ENCODE measurements at regions not wholly inside any gene's neighbourhood (a gene's known extent, or its start where the extent isn't known, plus 50 kb on each side); places are given as distances from the start of the nearest gene placed in this dataset.
A peak's percentile ranks its signal among the peaks of the same experiment; 100 is the strongest.
"Not testable (repeated sequence)": the region's sequence is repeated elsewhere in the genome, so short reads cannot be mapped to it uniquely, and the experiment has no call there.

DNA sequence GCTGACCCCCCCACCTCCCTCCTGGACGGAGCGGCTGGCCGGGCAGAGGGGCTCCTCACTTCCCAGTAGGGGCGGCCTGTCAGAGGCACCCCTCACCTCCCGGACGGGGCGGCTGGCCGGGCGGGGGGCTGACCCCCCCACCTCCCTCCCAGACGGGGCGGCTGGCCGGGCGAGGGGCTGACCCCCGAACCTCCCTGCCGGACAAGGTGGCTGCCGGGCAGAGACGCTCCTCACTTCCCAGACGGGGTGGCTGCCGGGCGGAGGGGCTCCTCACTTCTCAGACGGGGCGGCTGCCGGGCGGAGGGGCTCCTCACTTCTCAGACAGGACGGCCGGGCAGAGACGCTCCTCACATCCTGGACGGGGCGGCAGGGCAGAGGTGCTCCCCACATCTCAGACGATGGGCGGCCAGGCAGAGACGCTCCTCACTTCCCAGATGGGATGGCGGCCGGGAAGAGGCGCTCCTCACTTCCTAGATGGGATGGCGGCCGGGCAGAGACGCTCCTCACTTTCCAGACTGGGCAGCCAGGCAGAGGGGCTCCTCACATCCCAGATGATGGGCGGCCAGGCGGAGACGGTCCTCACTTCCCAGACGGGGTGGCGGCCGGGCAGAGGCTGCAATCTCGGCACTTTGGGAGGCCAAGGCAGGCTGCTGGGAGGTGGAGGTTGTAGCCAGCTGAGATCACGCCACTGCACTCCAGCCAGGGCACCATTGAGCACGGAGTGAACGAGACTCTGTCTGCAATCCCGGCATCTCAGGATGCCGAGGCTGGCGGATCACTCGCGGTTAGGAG, 66.2 kb upstream of the PAPPA2 start:
- DNase-seq: not testable (repeated sequence)

DNA sequence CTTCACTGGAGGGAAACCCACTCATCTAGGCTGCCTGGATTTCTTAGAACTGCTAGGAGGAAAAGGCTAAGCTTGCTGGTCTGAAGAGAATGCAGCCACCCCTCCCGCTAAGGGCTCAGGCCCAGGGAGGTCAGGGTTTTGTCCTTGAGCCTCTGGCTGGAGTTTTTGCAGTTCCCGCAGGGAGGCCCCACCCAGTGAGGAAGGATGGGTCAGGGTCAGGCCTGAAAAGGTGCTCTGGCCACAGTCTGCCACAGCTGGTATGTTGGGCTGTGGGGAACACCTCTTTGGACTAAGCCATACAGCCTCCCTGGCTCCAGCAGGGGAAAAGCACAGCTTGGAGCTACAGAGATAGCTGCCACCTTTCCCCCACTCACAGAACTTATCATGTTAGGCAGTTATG, 71.4 kb upstream of the PAPPA2 start:
- DNase-seq: no peak

DNA sequence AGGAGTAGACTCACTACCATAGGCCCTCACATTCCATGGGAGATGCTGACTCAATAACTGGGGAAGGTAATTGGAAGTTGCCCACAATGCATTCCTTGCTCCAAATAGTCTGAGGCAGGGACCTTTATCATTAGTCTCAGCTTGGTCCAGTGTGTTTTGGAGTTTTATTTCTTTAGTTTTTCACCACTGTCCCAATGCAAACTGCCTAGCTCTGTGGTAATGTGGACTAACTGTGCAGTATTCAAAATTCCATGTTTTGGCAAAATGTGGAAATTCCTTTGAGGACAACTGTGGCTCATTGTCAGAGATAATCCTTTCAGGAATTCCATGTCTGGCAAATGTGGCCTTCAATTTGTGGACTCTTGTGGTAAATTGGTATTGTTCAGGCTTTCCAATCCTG, 78.1 kb upstream of the PAPPA2 start:
- DNase-seq: no peak

DNA sequence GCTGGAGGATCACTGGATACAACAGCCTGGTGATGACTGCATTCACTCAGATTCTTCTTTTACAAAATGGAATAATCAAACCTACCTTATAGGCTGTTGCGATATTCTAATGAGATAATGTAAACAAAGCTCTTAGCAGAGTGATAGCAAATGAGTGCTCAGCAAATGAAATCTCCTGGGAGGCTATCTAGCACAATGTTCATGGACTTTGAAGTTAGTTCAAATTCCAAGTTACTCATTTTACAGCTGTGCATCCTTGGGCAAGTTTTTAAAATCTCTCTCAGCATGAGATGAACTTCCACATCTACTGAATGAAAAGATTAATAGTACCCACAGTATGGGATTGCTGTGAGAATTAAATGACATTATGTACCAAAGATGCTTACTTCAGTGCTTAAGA, 80.8 kb upstream of the PAPPA2 start:
- DNase-seq: no peak

DNA sequence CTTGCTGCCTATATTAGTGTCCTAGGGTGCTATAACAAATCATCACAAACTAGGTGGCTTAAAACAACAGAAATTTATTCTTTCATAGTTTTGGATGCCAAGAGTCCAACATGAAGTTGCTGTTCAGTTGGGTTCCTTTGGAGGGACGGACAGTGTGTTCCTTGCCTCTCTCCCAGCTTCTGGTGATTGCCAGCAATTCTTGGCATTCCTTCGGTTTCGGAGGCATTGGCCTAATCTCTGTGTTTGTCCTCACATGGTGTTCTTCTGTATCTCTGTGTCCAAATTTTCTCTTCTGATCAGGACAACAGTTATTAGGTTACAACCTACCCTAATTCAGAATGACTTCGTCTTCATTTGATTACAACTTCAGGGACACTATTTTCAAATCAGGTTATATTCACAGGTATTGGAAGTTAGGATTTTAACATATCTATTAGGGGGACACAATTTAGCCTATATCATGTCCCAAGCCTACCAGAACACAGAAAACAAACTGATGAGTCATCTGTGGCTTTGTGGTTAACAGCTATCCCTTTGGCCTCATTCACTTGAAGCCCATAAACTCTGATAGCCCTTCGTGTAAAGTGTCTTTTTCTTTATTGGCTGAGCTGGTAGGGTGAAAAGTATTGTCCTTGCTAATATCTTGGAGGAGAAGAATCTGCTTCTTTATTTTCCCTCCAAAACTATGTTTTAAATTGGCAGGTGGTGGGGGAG, 83.2 kb upstream of the PAPPA2 start:
- DNase-seq: no peak

DNA sequence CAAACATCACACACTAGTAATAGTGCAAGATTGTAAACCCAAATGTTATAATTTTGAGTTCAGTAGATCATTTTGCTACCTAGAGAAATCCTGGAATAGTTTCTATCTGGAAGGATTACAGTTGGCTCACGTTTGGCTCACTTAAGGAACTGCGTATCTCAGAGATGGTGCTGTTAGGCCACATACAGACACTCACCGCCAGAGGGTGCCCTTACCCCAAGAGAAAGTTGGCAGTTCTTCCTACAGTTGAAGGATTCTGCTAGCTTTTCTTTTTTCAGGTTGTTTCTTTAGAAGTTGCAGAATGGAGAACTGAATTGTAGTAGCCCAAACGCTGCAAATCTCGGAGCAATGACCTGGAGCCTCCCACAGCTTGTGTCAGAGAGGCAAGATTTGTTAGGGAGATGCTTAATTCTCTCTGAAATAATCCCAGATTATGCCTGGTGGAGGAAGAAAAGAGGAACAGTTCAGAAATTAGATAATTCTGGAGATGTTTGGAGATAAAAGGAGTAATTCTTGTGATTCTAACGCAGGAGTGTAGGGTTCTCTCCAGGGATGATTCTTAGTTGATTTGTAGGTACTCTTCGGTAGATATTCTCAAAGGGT, 87.9 kb upstream of the PAPPA2 start:
- peak; percentile 44 for DNase-seq

DNA sequence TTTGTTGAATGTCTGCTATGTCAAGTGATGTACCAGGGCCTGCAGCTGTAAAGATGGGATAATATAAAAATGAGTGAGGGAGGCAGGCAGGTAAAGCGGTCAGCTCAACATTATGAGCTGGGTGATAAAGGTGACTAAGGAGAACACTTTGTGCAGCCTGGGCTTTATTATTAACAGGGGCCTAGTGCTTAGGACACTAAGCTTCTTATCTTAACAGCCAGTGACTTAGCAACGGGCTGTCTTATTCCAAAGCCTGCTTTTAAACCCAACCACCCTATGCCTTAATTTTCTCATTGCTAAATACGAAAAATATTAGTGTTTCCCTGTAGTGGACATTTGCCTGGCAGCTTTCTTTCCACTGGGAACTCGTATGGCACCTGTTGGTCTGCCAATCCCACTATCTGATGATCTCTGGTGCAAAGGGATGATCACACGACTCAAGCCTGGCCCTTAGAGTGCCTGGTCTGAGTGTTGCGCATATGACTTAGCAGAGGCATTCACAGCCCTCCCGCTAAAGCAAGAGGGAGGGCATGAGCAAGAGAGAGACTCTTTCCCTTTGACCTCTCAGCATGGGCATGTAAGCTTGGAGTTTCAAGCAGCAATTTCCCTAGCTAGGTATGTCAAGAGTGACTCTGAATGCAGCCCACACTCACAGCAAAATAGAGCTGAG, 98.6 kb upstream of the PAPPA2 start:
- no peak for DNase-seq

DNA sequence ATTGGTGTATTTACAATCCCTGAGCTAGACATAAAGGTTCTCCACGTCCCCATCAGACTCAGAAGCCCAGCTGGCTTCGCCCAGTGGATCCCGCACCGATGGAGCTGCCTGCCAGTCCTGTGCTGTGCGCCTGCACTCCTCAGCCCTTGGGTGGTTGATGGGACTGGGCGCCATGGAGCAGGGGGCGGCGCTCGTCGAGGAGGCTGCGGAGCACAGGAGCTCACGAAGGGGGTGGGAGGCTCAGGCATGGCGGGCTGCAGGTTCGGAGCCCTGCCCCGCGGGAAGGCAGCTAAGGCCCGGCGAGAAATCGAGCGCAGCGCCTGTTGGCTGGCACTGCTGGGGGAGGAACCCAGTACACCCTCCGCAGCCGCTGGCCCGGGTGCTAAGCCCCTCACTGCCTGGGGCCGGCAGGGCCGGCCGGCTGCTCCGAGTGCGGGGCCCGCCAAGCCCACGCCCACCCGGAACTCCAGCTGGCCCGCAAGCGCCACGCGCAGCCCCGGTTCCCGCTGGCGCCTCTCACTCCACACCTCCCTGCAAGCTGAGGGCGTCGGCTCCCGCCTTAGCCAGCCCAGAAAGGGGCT, 113.8 kb upstream of the PAPPA2 start:
- DNase-seq: not testable (repeated sequence)

DNA sequence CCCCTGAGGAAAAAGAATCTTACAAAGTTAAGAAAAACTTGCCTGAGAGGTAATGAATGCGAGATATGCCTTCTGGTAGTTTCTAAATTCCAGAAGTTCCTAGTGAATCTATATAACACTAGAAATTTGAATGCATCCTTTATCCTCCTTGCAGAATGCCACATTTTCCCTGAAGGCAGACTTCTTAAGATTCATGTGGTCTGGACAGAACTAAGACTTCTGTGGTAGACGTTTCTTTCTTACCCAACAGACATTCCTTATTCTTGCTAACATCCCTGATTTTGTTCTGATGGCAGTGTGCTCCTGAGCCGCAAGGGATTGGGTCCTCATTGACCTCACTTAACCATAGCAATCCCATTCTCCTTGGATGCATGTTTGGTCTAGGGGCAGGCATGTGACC, 121.3 kb upstream of the PAPPA2 start:
- DNase-seq: no peak

DNA sequence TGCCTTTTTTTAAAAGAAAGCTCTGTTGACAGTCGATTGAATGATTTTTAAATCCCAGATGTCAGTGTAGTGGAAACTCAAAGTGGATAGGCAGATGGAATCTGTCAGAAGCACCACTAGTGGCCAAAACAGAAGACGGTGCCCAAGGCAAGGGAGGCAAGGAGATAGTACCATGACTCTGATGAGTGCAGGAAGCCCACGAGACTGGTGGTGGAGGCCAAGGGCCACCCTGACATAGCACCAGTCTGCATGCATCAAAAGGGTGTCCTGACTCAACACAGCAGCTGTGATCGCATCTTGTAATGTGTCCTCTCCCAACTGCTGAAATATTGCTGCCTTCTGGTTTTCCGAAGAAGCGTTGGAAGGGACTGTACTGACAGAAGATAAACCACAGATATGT, 124.1 kb upstream of the PAPPA2 start:
- no peak for DNase-seq

DNA sequence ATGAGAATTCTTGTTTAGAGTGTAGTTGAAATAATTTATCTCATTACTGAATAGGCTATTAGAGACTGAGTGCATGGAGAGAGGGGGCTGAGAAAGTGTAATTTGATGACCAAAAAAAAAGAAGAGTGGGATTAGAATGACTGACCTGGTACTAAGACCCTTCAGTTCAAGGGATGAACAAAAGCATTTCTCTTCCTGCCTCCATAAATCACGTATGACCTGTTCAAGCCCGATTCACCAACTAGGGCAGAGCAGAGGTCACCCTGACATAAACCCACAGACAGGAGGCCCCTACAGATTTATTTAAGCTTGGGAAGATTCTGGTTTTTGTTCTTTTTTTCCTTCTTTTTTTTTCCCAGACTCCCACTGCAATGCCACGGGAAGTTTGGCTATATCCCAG, 123.7 kb upstream of the COP1 start:
- DNase-seq: no peak

DNA sequence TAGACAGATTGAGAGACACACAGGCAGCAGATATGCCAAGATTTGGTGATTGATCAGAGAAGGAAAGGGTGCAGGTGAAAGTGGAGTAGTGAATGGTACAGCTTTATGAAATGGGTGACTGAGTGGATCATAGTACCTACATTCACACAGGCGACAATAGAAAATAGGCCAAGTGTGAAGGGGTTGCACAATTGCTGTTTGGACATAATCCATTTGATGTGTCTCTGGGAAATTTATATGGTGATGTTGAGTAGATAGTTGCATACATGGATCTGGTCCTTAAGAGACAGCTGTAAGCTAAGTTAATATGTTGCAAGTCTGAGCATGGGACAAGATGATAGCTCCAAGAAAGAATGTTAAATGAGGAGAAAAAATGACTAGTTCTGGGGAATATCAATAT, 118.6 kb upstream of the COP1 start:
- no peak for DNase-seq

DNA sequence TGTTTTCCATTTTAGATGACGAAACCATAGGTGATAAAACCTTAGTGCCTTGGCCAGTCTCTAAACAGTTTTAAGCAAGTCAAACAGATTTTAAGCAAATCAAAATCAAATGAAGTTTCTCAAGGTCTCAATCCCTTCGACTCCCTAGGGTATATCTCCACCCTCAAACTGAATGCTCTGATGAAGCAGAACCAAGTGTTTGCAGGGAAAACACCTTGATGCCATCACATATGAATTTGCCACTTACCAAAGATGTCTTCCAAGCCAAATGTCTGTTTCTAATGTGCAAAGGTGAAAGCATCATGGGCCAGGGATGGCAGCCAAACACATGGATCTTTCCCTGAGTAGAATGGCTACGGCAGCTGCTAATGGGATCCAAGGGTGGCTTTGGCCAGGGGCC, 116.4 kb upstream of the COP1 start:
- DNase-seq: no peak

DNA sequence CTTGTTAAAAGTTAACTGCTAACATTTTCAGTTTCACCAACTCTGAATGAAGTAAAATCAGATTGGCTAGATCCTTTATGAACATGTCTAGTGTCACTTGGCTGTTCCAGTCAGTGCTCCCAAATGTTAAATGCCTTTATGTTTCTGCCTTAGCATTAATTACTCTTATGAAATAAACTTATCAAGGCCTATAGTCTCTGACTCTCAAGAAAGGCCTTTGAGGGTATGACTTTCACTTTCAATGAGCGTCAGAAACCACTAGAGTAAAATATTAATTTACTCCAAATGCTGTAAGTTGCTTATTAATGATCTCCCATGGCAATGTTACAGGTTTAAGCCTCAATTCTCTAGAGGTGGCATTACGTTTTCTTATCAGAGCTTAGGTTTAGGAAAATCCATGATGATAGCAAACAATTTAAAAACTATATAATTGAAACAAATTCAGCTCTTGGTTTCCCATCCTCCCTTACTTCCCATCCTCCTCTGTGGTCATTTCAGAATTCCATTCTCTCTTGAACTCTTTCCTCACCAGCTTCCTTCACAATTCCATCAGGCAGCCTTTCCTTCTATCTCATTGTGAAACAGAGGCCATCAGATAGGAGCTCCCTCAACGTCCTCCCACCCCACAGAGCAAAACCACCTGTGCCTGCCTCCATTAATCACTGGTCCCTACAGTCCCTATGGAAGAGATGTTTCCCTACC, 108.6 kb upstream of the COP1 start:
- DNase-seq: no peak

DNA sequence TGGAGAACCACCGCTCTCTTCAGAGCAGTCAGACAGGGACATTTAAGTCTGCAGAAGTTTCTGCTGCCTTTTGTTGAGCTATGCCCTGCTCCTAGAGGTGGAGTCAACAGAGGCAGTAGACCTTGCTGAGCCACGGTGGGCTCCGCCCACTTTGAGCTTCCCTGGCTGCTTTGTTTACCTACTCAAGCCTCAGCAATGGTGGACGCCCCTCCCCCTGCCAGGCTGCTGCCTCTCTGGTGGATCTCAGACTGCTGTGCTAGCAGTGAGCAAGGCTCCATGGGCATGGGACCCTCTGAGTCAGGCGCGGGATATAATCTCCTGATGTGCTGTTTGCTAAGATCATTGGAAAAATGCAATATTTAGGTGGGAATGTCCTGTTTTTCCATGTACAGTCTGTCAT, 89.5 kb upstream of the COP1 start:
- DNase-seq: not testable (repeated sequence)

DNA sequence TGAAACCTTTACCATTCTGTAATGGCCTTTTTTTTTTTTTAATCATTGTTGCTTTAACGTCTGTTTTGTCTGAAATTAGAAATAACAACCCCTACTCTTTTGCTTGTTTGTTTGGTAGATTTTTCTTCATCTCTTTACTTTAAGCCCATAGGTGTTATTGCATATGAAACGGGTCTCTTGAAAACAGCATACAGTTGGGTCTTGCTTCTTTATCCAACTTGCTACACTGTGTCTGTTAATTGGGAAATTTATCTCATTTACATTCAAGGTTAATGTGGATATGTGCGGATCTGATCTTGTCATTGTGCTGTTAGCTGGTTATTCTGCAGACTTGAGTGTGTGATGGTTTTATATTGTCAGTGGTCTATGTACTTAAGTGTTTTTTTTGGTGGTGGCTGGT, 78.9 kb upstream of the COP1 start:
- DNase-seq: no peak

DNA sequence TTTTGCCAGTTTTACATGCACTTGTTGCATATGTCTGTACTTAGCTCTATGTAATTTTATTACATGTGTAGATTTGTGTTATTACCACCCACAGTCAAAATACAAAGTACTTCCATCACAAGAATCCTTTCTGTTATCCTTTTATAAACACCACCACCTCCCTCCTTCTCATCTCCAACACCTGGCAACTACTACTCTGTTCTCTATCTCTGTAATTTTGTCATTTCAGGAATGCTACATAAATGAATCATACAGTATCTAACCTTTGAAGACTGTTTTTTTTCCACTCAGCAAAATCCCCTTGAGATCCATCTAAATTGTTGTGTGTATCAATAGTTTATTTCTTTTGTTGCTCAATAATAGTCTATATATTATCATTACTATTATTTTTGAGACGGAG, 64.5 kb upstream of the COP1 start:
- DNase-seq: no peak

All from CD4-positive, alpha-beta T cell treated with Interleukin-10 for 1 hour (primary cell).